Liver (tissue), 8 donors: ENCODE measurements at regions not wholly inside any gene's neighbourhood (a gene's known extent, or its start where the extent isn't known, plus 50 kb on each side); places are given as distances from the start of the nearest gene placed in this dataset.

Experiments used
- DNase-seq: peaks from one replicate; pipeline ENCODE4 v3.0.0-alpha.2; 2017; ENCODE audit warnings: low spot score
- H3K27ac ChIP-seq, 2 donors: one replicate each; pipeline ENCODE4 v1.7.0; 2013; ENCODE audit warnings: inconsistent platforms in 2 of 2, low read length in 2 of 2, control low read depth in 1 of 2, low read depth in 1 of 2, mild to moderate bottlenecking in 1 of 2
- H3K27me3 ChIP-seq, 4 donors: one replicate each; pipeline versions ENCODE4 v1.6.1 to v1.7.0; 2013; ENCODE audit warnings: low read length in 3 of 4, inconsistent platforms in 1 of 4, mild to moderate bottlenecking in 1 of 4, moderate library complexity in 1 of 4; ENCODE audit not compliant: control insufficient read depth in 4 of 4, insufficient read depth in 4 of 4
- H3K36me3 ChIP-seq, 4 donors: one replicate each; pipeline versions ENCODE4 v1.6.1 to v1.7.0; 2013; ENCODE audit warnings: low read length in 3 of 4, mild to moderate bottlenecking in 3 of 4, low read depth in 1 of 4, moderate library complexity in 1 of 4; ENCODE audit not compliant: control insufficient read depth in 4 of 4, insufficient read depth in 3 of 4
- H3K4me1 ChIP-seq, 4 donors: one replicate each; pipeline versions ENCODE4 v1.6.1 to v1.7.0; 2013; ENCODE audit warnings: low read length in 3 of 4, mild to moderate bottlenecking in 3 of 4, moderate library complexity in 1 of 4; ENCODE audit not compliant: control insufficient read depth in 4 of 4, insufficient read depth in 4 of 4
- H3K4me3 ChIP-seq, 3 donors: one replicate each; pipeline versions ENCODE4 v1.6.1 to v1.7.0; 2013; ENCODE audit warnings: low read length in 3 of 3, control low read depth in 1 of 3, low read depth in 1 of 3, mild to moderate bottlenecking in 1 of 3
- H3K9ac ChIP-seq, 2 donors: one replicate each; pipeline ENCODE4 v1.7.0; 2013; ENCODE audit warnings: low read length in 2 of 2, mild to moderate bottlenecking in 2 of 2, moderate library complexity in 2 of 2, control low read depth in 1 of 2, low read depth in 1 of 2
- H3K9me3 ChIP-seq, 4 donors: one replicate each; pipeline versions ENCODE4 v1.6.1 to v1.7.0; 2013; ENCODE audit warnings: low read length in 3 of 4; ENCODE audit not compliant: control insufficient read depth in 4 of 4
- ATF3 ChIP-seq: IDR thresholded peaks from 2 replicates; pipeline ENCODE4 v1.6.1; 2016; ENCODE audit warnings: antibody characterized with exemption
- CTCF ChIP-seq: fragments of 150-350 bp; IDR thresholded peaks from 2 replicates; pipeline ENCODE4 v1.5.1; 2017; ENCODE audit warnings: improper control_type of control experiment, low read depth, low read length; ENCODE audit not compliant: missing input control
- EGR1 ChIP-seq, 2 donors: IDR thresholded peaks; 2 replicates each; pipeline ENCODE4 v1.6.1; 2016 to 2018; ENCODE audit warnings: antibody characterized with exemption in 2 of 2, low read depth in 2 of 2
- FOXA1 ChIP-seq: IDR thresholded peaks from 2 replicates; pipeline ENCODE4 v1.6.1; 2016; ENCODE audit warnings: antibody characterized with exemption
- FOXA2 ChIP-seq: IDR thresholded peaks from 2 replicates; pipeline ENCODE4 v1.6.1; 2016; ENCODE audit warnings: antibody characterized with exemption
- GABPA ChIP-seq, 2 donors: IDR thresholded peaks in 1 of 2; conservative IDR thresholded peaks in 1 of 2; 2 replicates each; pipeline ENCODE4 v1.6.1; 2016; ENCODE audit warnings: antibody characterized with exemption in 2 of 2, mild to moderate bottlenecking in 1 of 2, moderate library complexity in 1 of 2
- HNF4A ChIP-seq, 2 donors: conservative IDR thresholded peaks; 2 replicates each; pipeline ENCODE4 v1.6.1; 2016; ENCODE audit warnings: antibody characterized with exemption in 2 of 2, mild to moderate bottlenecking in 2 of 2
- HNF4G ChIP-seq: IDR thresholded peaks from 2 replicates; pipeline ENCODE4 v1.6.1; 2016; ENCODE audit warnings: antibody characterized with exemption
- JUND ChIP-seq, 2 donors: IDR thresholded peaks; 2 replicates each; pipeline ENCODE4 v1.6.1; 2016; ENCODE audit warnings: antibody characterized with exemption in 2 of 2
- MAX ChIP-seq: IDR thresholded peaks from 2 replicates; pipeline ENCODE4 v1.6.1; 2016; ENCODE audit warnings: antibody characterized with exemption
- NR2F2 ChIP-seq: IDR thresholded peaks from 2 replicates; pipeline ENCODE4 v1.6.1; 2016; ENCODE audit warnings: antibody characterized with exemption
- RAD21 ChIP-seq, 2 donors: IDR thresholded peaks; 2 replicates each; pipeline ENCODE4 v1.6.1; 2016; ENCODE audit warnings: antibody characterized with exemption in 2 of 2, mild to moderate bottlenecking in 2 of 2
- REST ChIP-seq: IDR thresholded peaks from 2 replicates; pipeline ENCODE4 v1.6.1; 2016; ENCODE audit warnings: antibody characterized with exemption, mild to moderate bottlenecking
- RXRA ChIP-seq, 2 donors: IDR thresholded peaks; 2 replicates each; pipeline ENCODE4 v1.6.1; 2017 to 2018; ENCODE audit warnings: antibody characterized with exemption in 2 of 2, mild to moderate bottlenecking in 1 of 2
- SP1 ChIP-seq: IDR thresholded peaks from 2 replicates; pipeline ENCODE4 v1.6.1; 2018; ENCODE audit warnings: antibody characterized with exemption, mild to moderate bottlenecking
- TAF1 ChIP-seq: conservative IDR thresholded peaks from 2 replicates; pipeline ENCODE4 v1.6.1; 2016; ENCODE audit warnings: antibody characterized with exemption, mild to moderate bottlenecking
- YY1 ChIP-seq: IDR thresholded peaks from 2 replicates; pipeline ENCODE4 v1.6.1; 2016; ENCODE audit warnings: antibody characterized with exemption, mild to moderate bottlenecking
- ZBTB33 ChIP-seq: IDR thresholded peaks from 2 replicates; pipeline ENCODE4 v1.6.1; 2016; ENCODE audit warnings: antibody characterized with exemption
- WGBS: extraction: QIAGEN DNeasy Blood & Tissue Kit; methylation state at CpG from one replicate; pipeline ENCODE4 v1.1.7; 2013; 5-methylcytosine and 5-hydroxymethylcytosine counted together
- donor health status: healthy.
- donor health status: healthy.
- donor health status: healthy.
- donor health status: healthy.
- donor health status: healthy.

- TF ChIP-seq CTCF (no peak), YY1 (no peak), FOXA2 (no peak), ATF3 (no peak), MAX (no peak), SP1 (no peak), GABPA (IDR thresholded peaks at IDR 0.05 in 1 of 2, conservative IDR thresholded peaks at IDR 0.05 in 1 of 2) (no peak), HNF4A (conservative IDR thresholded peaks at IDR 0.05) (no peak)
Observed at GRCh38 chr2:236692937-236693336, 123.3 kb downstream of the ACKR3 start (continued).

GRCh38 chr2:236693531-236693930 is 123.9 kb downstream of the ACKR3 start:
- Histone ChIP-seq H3K4me3 (no peak overlapping the region), H3K27ac (no peak overlapping the region), H3K36me3 (no peaks in the 10 kb centered on the region), H3K9ac (no peak overlapping the region), H3K4me1 (peaks cover 0 to 2% (median 0%) of the 10 kb centered on the region in 4 donors), H3K27me3 (no peaks in the 10 kb centered on the region), H3K9me3 (no peaks in the 10 kb centered on the region)
- WGBS = 91% methylated on average over 4 of the region's 4 CpGs
- TF ChIP-seq FOXA2 (no peak), JUND (IDR thresholded peaks at IDR 0.05) (no peak), NR2F2 (no peak), FOXA1 (no peak), RXRA (IDR thresholded peaks at IDR 0.05) (no peak), ATF3 (no peak), HNF4A (conservative IDR thresholded peaks at IDR 0.05) (no peak), CTCF (no peak), RAD21 (IDR thresholded peaks at IDR 0.05) (no peak), YY1 (no peak), REST (no peak), EGR1 (IDR thresholded peaks at IDR 0.05; ENCODE audit: low read depth in 2 of 2) (no peak), TAF1 (no peak), HNF4G (no peak), GABPA (IDR thresholded peaks at IDR 0.05 in 1 of 2, conservative IDR thresholded peaks at IDR 0.05 in 1 of 2) (no peak), MAX (no peak), SP1 (no peak), ZBTB33 (no peak)
- no peak for DNase-seq
